NCI-H1105 treated with DMSO at 0.1 percent for 48 hours (cell line): ENCODE measurements at regions not wholly inside any gene's neighbourhood (a gene's known extent, or its start where the extent isn't known, plus 50 kb on each side); places are given as distances from the start of the nearest gene placed in this dataset.

ENCODE experiments used
- DNase-seq: peaks from one replicate; lab custom pipeline; 2025; lab: John Stamatoyannopoulos, UW

DNA sequence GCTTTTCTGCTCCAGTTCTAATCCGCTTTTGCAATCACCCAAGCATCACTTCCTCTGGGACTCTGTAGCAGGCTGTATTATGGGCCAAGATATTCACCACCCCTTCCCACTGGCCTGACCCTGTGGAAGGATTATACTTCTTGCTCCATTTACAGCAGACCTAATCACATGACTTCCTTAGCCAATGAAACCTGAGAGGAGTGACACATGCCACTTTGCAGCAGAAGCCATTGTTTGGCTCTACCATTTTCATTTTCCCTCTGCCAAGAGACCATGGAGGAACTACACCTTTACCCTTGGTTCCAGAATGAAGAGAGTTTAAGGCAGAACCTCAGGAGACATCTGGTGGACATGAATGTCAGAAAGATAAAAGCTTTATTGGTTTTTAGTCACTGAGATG is 134.9 kb upstream of the HSD17B12 start:
- no peak for DNase-seq

DNA sequence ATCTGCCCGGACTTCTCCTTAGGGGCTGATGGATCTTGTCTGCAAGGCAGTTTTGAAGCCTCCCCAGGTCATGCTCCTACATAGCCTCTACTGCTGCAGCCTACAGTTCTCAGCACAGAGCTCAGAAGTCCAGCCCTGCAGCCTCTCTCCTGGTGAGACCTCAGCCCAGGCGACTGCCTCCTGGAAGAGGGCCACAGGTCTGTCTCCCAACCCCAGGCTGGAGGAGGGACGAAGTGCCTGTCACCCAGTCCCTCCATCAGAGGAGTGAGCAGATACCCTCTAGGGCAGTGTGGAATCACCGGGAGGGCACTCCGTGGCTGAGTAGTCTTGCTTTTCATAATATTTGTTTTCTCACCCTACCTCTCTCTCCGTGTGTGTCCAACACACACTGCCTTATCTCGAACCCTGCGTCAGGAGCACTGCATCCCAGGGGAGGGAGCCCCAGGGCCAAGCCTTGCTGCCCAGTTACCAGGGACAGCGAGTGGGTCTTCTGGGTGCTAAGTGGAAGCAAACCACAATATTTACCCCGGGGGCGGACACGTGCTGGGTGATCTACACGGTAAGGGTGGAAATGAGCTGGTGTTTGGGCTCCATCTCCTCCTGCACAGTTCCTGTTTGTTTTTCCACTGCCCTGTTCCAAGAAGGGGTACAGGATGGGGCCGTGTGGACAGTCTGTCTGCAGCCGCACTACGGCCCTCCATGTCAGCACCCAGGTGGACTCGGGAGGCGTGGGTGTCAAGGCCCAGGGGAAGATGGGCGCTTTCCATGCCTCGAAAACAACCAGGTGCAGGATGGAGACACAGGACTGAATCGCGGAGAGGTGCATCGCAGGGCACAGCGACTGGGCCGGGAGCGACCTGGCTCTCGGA is 133.7 kb upstream of the HSD17B12 start:
- DNase-seq: no peak

DNA sequence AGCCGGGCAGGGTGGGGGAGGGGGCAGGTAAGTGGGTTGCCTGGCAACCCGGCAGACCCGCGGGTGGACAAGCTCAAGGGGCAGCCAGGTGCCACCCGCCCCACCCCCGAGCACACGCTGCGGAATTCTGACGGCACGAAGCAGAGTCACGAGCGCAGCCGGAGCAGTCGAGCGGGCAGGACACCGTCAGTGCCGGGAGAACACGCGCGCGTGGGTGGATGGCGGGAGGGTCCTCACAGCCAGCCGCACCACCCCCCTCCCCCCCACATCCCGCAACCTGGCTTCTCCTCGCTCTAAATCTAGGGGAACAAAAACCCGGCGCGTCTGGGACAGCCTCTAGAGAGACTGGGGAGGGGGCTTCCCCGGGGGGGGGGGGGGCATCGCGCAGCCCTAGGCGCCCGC is 133.1 kb upstream of the HSD17B12 start:
- peak; percentile 48 for DNase-seq

DNA sequence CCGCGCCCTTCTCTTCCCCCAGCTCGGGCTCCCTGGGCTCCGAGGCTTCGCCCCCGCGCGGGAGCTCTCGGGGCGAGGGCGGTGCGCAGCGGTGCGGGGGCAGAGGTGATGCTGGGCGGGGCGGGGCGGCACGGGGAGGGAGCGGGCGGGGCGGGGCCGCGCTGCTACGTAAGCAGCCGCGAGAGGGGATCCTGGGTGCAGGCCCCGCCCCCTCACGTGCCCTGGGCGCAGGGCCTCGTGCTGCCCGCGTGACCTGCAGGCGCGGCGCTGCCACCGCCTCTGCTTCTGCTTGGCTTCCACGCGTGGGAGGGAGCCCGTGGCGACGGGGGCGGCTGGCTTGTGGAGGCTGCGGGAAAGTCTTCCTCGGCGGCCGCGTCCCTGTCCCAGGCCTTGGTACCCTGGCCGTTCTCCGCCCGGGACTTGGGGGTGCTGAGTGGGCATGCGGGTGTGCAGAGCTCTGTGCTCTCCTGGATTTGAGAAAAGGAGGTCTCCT is 132.6 kb upstream of the HSD17B12 start:
- DNase-seq: no peak

DNA sequence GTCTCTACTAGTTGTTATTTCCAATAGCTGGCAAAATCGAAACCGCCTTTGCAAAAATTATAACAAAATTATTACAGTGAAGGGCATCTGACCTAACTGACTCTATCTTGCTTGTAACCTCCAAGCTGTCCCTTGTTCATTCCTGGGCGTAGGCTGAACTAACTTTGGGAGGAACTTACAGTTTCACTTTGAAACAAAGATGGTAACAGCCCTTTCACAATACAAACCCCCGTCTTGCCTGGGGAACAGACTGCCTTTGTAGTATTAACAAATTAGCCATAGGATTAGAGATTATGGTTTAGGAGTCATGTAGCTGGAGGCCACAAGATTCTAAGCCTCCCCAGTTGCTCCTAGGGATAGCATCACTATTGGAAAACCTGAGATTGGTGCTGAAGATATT is 131.6 kb upstream of the HSD17B12 start:
- DNase-seq: no peak

DNA sequence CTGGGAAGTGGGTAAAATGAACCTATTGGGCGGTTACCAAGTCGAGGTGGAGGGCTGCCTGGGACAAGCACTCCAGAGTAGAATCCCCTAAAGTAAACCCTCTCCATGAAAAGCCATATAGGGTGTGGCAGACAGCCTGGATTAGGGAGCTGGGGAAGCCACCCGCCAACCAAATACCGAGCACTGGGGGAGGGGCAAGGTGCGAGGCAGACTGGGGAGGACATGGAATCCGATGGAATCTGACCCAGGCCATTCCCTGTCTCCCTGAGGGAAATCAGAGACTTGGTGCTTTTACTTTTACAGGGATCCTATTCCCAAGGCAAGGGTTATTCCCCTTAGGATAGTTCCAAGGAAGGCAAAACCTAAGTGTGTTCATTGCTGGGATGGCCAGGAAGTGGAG is 130.9 kb upstream of the HSD17B12 start:
- DNase-seq: no peak

DNA sequence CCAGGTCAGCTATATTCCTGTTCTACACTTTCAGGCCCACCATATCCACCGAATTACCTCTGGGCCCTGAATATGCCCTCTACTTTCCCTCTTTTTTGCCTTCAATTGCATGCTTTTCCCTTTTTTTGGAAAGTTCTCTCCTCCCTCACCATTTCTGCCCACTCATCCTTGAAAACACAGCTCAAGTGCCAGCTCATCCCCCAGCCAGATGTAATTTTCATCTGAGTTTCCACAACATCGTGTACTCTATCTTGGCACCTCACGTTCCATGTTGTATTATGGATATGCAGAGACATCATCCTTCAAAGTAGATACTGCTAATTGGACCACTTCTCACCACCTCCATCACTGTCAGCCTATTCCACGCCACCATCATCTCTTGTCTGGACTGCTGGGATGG is 129.8 kb upstream of the HSD17B12 start:
- no peak for DNase-seq

DNA sequence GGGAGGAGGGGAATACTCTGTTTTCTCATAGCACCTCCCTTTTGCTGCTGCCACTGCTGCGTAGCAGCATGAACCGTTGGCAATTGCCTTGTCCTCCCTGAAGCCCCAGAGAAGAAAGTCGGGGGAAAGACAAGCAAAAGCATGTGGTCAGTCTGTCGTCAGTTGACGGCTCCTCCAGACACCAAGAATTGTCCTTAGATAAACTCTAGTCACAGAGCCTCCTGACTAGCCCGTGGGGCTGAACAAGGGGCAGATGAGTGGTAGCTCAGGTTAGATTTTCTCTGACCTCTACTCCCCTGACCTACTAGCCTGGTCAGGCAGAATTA is 126.4 kb upstream of the HSD17B12 start:
- no peak for DNase-seq

DNA sequence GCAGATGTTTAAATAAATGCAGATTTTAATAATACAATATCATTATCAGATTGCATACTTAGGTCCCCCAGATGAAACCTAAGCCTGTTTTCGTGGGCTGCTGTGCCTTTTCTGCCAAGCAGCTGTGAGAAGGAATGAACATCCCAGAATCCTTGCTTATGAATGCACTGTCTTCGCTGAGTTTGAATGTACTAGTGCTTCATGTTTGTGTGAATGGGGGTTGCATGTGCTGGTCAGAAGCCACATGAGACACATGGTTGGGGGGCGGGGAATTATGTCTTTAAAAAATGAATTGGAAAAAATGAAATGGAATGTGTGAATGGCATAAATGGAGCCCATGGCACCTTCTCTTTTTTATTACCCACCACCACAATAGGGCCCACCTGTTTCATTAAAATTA is 125.4 kb upstream of the HSD17B12 start:
- no peak for DNase-seq

DNA sequence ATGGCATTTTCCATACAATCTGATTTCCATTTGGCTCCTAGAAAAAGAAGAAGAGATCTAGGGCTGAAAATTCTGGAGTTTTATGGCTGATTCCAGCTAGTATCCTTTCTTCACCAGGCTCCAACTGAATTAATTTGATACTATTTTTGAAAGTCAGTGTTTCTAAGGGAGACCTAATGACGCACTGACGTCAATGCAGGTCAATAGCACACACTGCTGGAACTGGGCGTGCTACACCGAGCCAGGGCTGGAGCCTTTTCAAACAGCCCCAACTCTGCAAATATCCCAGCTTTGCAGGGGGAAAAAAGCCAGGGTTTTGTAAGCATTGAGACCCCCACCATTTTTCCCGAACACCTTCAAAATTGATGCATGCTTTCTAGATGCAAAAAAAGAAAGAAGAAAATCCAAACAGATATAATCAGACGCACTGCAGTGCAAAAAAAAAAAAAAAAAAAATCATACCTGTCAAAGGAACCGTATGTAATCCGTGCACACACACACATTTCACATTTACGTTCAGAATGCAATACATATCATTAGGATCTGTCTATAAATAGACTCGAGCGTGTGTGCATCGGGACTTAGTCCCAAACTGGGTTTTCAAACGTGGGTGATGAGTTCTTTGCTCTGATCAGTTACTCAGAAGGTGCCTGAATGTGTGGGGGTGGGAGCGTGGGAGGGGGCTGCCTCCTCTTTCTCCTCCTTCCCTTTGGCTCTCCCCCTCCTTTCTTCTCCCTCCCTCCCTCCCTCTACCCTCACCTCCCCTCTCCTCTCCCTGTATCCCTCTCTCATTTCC is 124.5 kb upstream of the HSD17B12 start:
- peak; percentile 15 for DNase-seq

DNA sequence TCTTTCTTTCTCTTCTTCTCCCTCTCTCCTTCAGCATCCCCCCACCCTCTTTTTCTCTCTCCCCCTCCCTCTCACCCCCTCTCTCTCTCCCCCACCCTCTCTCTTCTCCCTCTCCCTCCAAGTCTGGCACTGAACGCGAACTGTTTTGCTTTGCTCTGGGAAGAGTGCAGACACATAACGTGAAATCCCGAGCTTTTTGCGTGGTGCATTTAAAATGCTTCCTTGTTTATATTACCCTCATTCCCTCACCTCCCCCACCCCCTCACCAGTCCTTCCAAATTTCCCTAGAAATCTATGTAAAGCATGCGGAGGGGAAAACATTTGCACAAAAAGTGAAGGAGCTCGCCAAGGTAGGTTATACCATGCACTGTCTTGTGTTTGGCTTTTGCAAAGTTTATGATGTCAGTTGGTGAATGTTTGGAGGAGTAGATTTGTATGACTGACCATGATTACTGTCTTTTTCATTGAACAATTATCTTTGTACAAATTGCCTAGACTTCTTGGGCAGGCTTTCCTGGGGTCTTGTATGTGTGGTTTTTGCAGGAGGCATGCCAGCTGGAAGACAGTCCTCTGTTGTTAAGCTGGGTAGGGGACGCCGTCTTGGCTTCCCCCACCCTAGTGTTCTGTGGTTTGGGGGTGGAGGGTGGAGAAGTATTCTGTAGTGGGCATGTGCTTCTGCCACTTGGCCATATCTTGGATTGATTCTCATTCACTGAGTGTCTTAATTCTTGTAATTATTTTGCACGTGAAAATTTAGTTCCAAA is 123.7 kb upstream of the HSD17B12 start:
- DNase-seq: no peak

DNA sequence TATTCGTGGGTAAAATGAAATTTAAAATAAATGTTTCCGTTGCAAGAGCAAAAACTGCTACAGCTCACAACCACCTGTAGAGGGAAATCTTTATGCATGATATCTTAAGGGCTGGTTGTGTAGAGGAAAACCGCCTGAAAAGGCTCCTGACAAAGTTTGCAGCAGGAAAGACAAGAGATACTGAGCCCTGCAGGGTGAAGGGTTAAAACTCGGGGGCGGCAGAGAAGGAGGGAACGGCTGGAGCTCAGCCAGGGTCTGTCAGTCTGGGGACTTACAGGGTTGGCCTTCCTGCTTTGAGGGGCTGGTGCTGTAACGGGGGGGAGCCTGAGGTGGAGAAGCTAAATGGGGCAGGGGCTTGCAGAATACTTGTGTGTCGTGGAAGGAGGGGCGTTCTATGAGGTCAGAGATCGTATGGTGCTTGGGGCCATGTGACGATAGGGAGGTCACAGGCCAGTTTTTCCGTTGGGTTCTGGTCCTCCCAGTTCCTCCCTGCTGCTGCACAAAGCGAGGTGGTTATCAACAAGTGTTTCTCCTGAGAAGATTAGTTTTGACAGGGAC is 122.9 kb upstream of the HSD17B12 start:
- DNase-seq: no peak

DNA sequence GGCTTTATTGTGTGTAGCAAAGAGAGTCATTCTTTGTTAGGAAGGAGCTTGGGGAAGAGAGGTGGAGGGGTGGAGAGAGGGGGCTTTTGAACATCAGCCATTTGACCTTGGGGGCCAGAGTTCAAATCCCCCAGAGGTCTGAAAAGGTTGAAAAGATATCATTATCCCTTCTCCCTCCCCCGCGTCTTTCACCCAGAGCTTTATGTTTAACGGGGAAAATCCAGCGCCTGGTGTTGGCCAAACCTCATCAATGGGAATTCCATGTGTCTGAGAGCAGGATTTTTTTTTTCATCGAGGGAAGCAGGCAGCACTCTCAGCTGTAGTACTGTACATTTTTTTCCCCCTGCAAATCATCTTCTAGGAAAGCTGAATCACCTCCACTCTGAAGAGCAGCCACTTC is 122.4 kb upstream of the HSD17B12 start:
- DNase-seq: no peak

DNA sequence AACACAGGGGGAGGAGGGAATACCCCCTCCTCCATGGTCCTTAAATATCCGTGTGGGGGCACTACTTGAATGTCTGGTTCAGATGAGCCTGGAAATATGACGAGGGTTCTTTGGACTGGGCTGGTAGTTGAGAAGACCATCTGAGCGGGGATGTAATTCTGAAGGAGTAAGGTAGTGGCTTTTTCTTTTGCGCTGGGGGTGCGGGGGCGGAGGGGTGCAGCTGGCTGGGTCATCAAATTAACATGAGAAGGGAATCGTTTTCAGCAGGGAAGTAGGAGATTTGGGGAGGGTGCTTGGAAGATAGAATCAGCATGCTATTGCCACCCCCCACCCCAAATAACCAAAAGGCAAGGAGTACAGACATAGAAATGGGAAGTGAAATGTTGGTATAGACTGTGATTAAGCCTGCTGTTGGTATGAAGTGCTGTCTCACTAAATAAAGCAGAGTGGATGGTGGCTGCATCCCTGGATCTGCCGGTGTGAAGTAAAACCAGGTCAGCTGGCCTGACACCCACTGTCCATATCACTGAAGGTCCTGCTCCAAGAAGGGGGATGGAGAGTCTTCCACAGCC is 121.9 kb upstream of the HSD17B12 start:
- no peak for DNase-seq

DNA sequence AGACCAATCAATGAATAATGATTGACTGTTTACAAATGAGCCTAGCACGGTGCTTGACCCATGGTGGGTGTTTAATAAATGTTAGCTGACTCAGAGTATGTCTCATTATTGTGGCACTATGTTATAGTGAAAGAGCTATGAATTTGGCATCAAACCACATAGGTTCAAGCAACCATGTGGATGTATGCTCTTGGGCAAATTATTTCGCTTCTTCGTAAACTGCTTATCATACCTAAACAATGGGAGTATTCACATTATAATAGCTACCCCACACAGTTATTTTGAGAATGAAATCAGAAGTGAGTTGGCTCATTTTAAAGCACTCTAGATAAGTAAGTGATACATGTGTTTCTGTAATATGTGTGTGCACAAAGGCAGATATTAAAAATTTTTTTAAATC is 118.7 kb upstream of the HSD17B12 start:
- no peak for DNase-seq

DNA sequence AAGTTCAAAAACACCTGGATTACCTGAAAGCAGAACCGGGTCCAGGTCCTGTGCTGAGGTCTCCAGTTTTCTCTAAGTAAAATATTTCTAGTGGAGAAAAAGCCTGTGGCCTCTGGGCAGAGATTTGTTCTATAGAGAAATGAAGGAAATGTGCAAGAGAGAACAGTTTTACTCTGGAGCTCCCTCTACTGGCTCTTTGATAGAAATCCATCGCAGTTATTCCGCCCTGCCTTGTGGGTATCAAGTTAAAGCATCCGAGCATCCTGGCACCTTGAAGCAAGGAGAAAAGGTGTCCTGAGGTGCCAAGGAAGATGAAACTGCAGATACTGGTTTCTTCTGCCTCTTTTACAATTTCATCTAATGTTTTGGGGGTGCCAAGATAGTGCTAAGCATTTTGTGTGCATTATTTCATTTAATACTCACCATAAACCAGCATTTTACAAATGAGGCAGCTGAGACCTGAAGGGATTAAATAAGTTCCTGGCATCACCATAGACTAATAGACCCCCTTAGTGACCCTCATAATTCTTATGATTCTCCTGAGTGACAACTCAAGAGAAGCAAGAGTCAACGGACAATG is 113.1 kb upstream of the HSD17B12 start:
- peak; percentile 70 for DNase-seq

DNA sequence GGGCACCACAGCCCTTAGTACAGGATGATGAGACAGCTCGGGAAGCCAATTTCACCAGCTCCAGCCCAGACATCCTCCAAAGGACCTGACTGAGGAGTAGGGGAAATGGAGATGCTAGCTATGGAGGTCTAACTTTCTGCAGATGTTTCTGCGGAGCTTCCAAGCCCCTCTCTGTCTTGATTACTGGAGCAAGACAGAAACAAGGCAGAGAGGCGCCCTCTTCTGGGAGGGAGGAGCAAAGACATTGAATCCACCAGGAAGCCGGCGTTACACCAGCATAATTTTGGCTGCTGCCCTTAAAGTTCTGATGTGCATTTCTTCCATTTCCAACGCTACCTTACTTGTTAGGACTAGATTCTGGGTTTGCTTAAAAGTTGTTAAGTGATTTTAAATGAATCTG is 107.3 kb upstream of the HSD17B12 start:
- DNase-seq: peak; percentile 23

DNA sequence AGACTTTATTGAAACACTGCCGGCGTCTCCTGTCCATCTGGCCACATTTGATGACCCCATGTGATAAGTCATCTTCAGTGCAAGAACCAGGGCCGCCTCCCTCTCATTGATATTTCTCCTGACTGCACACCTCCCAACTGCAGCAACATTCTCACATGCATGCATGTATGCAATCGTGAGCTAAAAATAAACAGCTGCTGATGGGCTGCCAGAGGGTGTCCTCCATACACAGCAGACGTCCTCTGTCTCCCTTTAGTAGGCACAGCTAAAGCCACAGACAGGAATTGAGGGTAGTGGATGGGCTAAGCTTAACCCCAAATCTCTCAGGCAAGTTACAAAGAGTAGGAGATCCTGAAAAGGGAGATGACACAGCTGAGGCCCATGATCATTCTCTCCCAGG is 106.7 kb upstream of the HSD17B12 start:
- DNase-seq: no peak

DNA sequence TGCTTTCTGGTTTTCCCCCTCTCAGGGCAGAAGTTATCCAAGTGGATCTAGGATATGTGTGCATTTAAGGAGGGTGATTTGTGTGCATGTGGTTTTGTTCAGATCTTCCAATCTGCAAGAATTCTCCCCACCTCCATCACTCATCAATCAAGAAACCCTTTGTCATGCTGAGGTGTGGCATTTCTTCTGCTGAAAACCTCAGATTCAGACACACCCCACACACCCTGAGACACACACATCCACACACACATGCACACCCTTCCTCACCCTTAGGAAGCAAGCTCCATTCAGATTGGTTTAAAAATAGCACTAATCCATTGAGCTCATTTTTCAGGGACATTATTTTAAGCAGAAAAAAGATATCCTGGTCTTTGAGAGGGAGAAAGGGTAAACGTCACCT is 106.1 kb upstream of the HSD17B12 start:
- DNase-seq: no peak

DNA sequence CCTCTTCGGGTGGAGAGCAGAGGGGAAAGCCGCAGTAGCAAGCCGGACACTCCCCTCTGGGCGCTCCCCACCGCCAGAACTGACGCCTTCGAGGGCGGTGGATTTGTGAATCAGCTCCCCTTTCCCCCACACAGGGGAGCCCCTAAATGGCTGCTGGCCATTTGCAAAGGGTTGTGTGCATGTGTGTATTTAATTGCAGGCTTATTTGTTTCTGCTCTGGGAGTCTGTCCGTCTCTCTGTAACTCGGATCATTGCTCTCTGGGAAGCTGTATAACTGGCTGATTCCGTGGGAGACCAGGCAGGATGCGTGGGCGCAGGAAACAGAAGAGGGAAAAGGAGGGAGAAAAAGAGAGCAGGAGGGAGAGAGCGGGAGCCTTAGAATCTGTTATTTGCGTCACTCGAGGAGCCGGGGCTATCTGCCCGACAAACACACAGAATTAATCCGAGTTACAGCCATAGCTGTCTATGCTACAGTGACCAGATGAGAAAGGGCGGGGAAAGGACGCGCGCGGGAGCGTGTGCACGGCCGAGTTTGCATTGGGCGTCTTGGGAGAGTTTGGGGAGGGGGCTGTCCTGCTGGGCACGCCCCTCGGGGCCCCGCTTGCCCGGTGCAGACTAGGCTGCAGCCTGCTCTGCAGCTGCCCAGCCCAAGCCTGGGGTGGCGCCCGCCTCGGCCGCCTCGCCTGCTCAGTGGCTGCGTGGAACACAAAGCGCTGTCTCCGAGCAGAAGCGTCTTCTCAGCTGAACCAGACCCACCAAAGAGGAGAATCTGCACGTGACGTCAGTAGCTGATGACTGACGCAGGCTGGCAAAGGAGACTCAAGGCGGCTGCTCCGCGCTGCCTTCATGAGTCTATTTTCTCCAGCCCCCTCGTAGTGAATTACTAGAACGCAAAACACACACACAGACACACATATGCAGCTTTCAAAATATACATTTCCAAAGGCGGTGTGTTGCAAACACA is 105.3 kb upstream of the HSD17B12 start:
- peak; percentile 72 for DNase-seq
